ENCODE measurements at regions not wholly inside any gene's neighbourhood (a gene's known extent, or its start where the extent isn't known, plus 50 kb on each side); places are given as distances from the start of the nearest gene placed in this dataset.
"Not testable (repeated sequence)": the region's sequence is repeated elsewhere in the genome, so short reads cannot be mapped to it uniquely, and the experiment has no call there.

GRCh38 chr6:90885611-90886056 is 298.8 kb upstream of the MAP3K7 start:
- no peak overlapping the region for H3K4me3 ChIP-seq (ENCODE audit: low read depth, low read length)
- TF ChIP-seq CTCF (IDR thresholded peaks at IDR 0.05; ENCODE audit: low read depth, low read length) = no peak
- in situ Hi-C loops (cut with HindIII; ENCODE audit: low sequenced_read_pairs) = no loop called here
- DNase-seq (ENCODE audit: low read depth, low spot score) = peak; percentile 54

DNA sequence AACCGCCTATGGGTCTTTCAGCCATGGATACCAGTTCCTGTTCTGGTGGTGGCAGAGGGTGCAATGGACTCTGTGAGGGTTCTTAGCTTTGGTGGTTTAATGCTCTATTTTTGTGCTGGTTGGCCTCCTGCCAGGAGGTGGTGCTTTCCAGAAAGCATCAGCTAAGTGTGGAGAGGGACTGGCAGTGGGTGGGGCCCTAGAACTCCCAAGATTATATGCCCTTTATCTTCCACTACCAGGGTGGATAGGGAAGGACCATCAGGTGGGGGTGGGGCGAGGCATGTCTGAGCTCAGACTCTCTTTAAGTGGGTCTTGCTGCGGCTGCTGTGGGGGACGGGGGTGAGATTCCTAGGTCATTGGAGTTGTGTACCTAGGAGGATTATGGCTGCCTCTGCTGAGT is 298.3 kb upstream of the MAP3K7 start:
- DNase-seq (ENCODE audit: low read depth, low spot score); H3K4me3 ChIP-seq (ENCODE audit: low read depth, low read length); in situ Hi-C loops (cut with HindIII; ENCODE audit: low sequenced_read_pairs): not testable (repeated sequence)

- no peak overlapping the region for H3K4me3 ChIP-seq (ENCODE audit: low read depth, low read length)
- in situ Hi-C loops (cut with HindIII; ENCODE audit: low sequenced_read_pairs) = no loop called here
- no peak for TF ChIP-seq CTCF (IDR thresholded peaks at IDR 0.05; ENCODE audit: low read depth, low read length)
- no peak for DNase-seq (ENCODE audit: low read depth, low spot score)
Observed at GRCh38 chr6:90877616-90878015, 290.7 kb upstream of the MAP3K7 start.

GRCh38 chr6:90874931-90875330 is 288.1 kb upstream of the MAP3K7 start:
- DNase-seq (ENCODE audit: low read depth, low spot score) = no peak
- TF ChIP-seq CTCF (IDR thresholded peaks at IDR 0.05; ENCODE audit: low read depth, low read length) = no peak
- H3K4me3 ChIP-seq (ENCODE audit: low read depth, low read length) = no peak overlapping the region
- in situ Hi-C loops (cut with HindIII; ENCODE audit: low sequenced_read_pairs) = no loop called here

DNA sequence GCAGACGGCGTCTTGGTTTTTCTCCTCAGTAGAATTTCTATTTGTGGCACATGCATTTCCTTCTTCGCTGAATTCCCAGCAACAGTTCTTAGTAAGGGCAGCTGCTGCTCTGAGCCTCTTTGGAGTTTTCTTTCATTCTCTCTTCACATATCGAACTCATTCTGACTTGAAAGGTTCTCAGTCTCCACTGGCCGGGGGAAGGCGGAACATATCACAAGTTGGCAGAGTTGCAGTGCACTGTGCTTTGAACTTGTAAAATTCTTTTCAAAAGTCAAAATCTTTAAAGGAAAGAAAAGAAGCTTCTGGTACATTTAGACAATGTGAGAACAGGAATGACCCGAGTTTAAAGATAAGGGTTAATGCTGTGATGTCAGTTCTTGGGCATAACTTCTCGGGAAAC is 286.1 kb upstream of the MAP3K7 start:
- no peak for DNase-seq (ENCODE audit: low read depth, low spot score)
- in situ Hi-C loops (cut with HindIII; ENCODE audit: low sequenced_read_pairs) = no loop called here
- TF ChIP-seq CTCF (IDR thresholded peaks at IDR 0.05; ENCODE audit: low read depth, low read length) = no peak

DNA sequence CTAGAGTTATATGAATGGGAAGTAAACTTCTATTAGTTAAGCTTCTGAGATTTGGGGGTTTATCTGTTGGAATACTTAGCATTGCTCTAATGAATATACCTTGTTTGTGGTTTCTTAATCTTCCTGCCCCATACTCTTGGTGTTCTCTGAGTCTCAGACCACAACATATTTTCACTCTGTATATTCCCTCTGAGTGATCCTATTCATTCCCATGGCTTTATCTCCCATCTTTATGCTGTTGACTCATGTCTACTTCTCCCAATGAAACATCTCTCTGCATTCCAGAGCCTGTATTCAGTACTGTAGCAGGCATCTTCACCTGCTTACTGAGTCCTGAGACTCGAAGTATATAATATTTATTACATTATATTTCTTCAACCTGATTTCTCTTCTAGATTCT is 283.7 kb upstream of the MAP3K7 start:
- no peak for TF ChIP-seq CTCF (IDR thresholded peaks at IDR 0.05; ENCODE audit: low read depth, low read length)
- H3K4me3 ChIP-seq (ENCODE audit: low read depth, low read length) = no peak overlapping the region
- DNase-seq (ENCODE audit: low read depth, low spot score) = no peak
- in situ Hi-C loops (cut with HindIII; ENCODE audit: low sequenced_read_pairs) = no loop called here

More for the DNA sequence above, 286.1 kb upstream of the MAP3K7 start:
- H3K4me3 ChIP-seq (ENCODE audit: low read depth, low read length) = no peak overlapping the region

DNA sequence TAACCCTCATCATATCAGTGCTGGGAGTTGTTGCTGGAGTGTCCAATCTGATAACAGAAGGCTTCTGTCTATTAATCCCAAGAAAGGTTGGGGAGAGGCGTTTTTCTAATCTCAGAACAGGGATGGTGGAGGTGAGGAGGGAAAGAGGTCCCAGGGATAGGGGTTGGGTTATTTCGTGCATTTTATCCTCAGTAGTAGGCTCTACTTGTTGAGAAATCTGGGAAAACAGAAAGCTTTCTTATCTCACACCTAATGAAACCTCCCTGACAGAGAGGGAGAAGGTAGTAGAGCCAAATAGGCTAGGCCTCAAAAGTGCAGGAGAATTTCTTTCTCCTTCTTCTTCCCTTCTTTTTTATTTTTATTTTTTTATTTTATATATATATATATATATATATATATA is 281.8 kb upstream of the MAP3K7 start:
- in situ Hi-C loops (cut with HindIII; ENCODE audit: low sequenced_read_pairs) = no loop called here
- TF ChIP-seq CTCF (IDR thresholded peaks at IDR 0.05; ENCODE audit: low read depth, low read length) = no peak
- H3K4me3 ChIP-seq (ENCODE audit: low read depth, low read length) = no peak overlapping the region
- no peak for DNase-seq (ENCODE audit: low read depth, low spot score)

Measured in astrocyte of the spinal cord (primary cell).